ENCODE measurements at regions not wholly inside any gene's neighbourhood (a gene's known extent, or its start where the extent isn't known, plus 50 kb on each side); places are given as distances from the start of the nearest gene placed in this dataset.

DNA sequence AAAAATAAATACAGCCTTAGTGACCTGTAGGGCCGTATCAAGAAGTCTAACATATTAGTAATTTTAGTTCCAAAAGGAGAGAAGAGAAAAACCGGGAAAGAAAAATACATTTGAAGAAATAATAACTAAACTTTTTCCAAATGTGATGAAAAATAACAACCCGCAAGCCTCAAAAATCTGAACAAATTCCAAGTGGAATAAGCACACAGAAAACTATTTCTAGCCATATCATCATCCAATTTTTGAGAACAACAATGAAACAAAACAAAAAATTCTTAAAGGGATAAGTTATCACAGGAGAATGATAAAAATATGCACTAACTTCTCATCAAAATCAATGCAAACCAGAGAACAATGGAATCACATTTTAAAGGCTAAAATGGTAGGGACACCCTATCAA lies 198.1 kb upstream of the PLXNC1 start:
- no peak for TF ChIP-seq EGR1 (IDR thresholded peaks at IDR 0.05; ENCODE audit: borderline replicate concordance in 1 of 2, low read depth in 2 of 2, low read length in 2 of 2)
- no peak for DNase-seq (ENCODE audit: low read depth, low spot score)
- CTCF ChIA-PET, result no interaction called here
- no peaks in the 10 kb centered on the region for H3K9me3 ChIP-seq (replicated peaks; ENCODE audit: control insufficient read depth, insufficient read depth, low read length)
- H3K27me3 ChIP-seq (replicated peaks in 1 of 2; ENCODE audit: control insufficient read depth in 2 of 2, insufficient read depth in 2 of 2, low read length in 1 of 2), result no peaks in the 10 kb centered on the region; a peak in 2 of 4 replicates
- H3K4me2 ChIP-seq (ENCODE audit: control insufficient read depth, insufficient read depth), result no peak overlapping the region
- intact Hi-C loops (cut with micrococcal nuclease; ENCODE audit: unreplicated experiment) (no loop called here), in situ Hi-C loops (cut with MboI) (no loop called here)
- H4K20me1 ChIP-seq (ENCODE audit: control insufficient read depth, insufficient read depth), result no peaks in the 10 kb centered on the region
- no peaks in the 10 kb centered on the region for H3K4me1 ChIP-seq (ENCODE audit: control insufficient read depth, insufficient read depth, low read length)
- H3K4me3 ChIP-seq, result no peak overlapping the region
- WGBS (ENCODE audit: insufficient coverage, insufficient replicate concordance, low lambda C conversion rate, missing lambda C conversion rate), result 53% methylated on average over 3 of the region's 3 CpGs
- no peaks in the 10 kb centered on the region for H3K36me3 ChIP-seq (ENCODE audit: control insufficient read depth in 2 of 2, insufficient read depth in 2 of 2, low read length in 1 of 2)
- no peaks in the 10 kb centered on the region for H3K79me2 ChIP-seq (ENCODE audit: control insufficient read depth, insufficient read depth, low read length)
- H3K27ac ChIP-seq (ENCODE audit: control insufficient read depth, insufficient read depth), result no peak overlapping the region
- SMC1A ChIA-PET (ENCODE audit: uncharacterized antibody, unreplicated experiment), result no interaction called here
- no peak for ATAC-seq
- BruUV-seq (replicated peaks), result no TSS peak
- no peak overlapping the region for H3K9ac ChIP-seq (ENCODE audit: control insufficient read depth, insufficient read depth, low read length)
- RAD21 ChIA-PET (ENCODE audit: unreplicated experiment), result no interaction called here
- no peak for FAIRE-seq
- POLR2A ChIA-PET, result no interaction called here
- H2AFZ ChIP-seq (ENCODE audit: control insufficient read depth, low read depth, low read length), result no peak overlapping the region

DNA sequence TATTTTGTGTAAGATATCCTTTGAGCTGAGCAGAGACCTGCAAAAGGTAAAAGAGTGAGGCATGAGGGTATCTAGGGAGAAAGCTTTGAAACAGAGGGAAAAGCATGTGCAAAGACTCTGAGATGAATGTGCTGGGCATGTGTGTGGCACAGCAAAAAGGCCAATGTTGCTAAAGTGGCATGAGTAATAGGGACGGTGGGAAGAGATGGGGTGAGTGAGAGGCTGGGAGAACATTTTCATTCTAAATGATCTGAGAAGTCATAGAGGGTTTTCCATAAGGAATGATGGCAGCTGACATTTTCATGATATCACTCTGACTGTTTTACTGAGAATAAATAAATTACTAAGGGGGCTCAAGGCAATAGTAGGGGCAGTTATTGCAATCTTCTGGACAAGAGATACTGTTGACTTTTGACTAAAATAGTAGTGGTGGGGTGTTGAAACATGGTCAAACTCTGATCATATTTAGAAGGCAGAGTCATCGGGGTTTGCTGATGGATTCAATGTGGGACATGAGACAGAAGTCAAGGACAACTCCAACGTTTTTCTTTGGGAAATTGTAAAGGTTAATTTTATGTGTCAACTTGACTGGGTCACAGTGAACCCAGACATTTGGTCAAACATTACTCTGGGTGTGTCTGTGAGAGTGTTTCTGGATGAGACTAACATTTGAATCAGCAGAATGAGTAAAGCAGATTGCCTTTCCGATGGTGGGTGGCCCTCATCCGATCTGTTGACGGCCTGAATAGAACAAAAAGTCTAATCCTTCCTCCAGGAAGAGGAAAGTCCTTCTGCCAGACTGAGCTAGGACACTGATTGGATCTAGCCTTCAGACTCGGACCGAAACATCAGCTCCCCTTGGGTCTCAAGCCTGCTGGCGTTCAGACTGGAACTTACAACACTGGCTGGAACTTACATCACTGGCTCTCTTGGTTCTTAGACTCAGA lies 193.9 kb upstream of the PLXNC1 start:
- Histone ChIP-seq H3K36me3 (ENCODE audit: control insufficient read depth in 2 of 2, insufficient read depth in 2 of 2, low read length in 1 of 2) (no peaks in the 10 kb centered on the region), H3K79me2 (ENCODE audit: control insufficient read depth, insufficient read depth, low read length) (no peaks in the 10 kb centered on the region), H3K4me3 (no peak overlapping the region), H3K9me3 (replicated peaks; ENCODE audit: control insufficient read depth, insufficient read depth, low read length) (no peaks in the 10 kb centered on the region), H4K20me1 (ENCODE audit: control insufficient read depth, insufficient read depth) (no peaks in the 10 kb centered on the region), H3K4me1 (ENCODE audit: control insufficient read depth, insufficient read depth, low read length) (no peaks in the 10 kb centered on the region), H2AFZ (ENCODE audit: control insufficient read depth, low read depth, low read length) (no peak overlapping the region), H3K27ac (ENCODE audit: control insufficient read depth, insufficient read depth) (no peak overlapping the region), H3K27me3 (replicated peaks in 1 of 2; ENCODE audit: control insufficient read depth in 2 of 2, insufficient read depth in 2 of 2, low read length in 1 of 2) (no peaks in the 10 kb centered on the region; a peak in 1 of 4 replicates), H3K4me2 (ENCODE audit: control insufficient read depth, insufficient read depth) (no peak overlapping the region), H3K9ac (ENCODE audit: control insufficient read depth, insufficient read depth, low read length) (no peak overlapping the region)
- no TSS peak for BruUV-seq (replicated peaks)
- ChIA-PET SMC1A (ENCODE audit: uncharacterized antibody, unreplicated experiment) (no interaction called here), RAD21 (ENCODE audit: unreplicated experiment) (no interaction called here), CTCF (interaction anchor here (0.5 kb wide), 1 partner anchor 535 kb away, joined by 3 read pairs; no protein-coding TSS in a partner anchor), POLR2A (no interaction called here)
- 67% methylated on average over 9 of the region's 9 CpGs for WGBS (ENCODE audit: insufficient coverage, insufficient replicate concordance, low lambda C conversion rate, missing lambda C conversion rate)
- FAIRE-seq (no peak), ATAC-seq (no peak), DNase-seq (ENCODE audit: low read depth, low spot score) (no peak)
- in situ Hi-C loops (cut with MboI) (no loop called here), intact Hi-C loops (cut with micrococcal nuclease; ENCODE audit: unreplicated experiment) (no loop called here)
- no peak for TF ChIP-seq MYB (IDR thresholded peaks at IDR 0.05; ENCODE audit: borderline replicate concordance, low read depth, low read length)
- TF ChIP-seq RCOR1 (conservative IDR thresholded peaks at IDR 0.05; ENCODE audit: low read depth, low read length), result no peak
- TF ChIP-seq, protein P1, sequence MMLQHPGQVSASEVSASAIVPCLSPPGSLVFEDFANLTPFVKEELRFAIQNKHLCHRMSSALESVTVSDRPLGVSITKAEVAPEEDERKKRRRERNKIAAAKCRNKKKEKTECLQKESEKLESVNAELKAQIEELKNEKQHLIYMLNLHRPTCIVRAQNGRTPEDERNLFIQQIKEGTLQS (IDR thresholded peaks at IDR 0.05; ENCODE audit: borderline replicate concordance, extremely low read depth, low read depth, low read length), result no peak
- no peak for TF ChIP-seq SP1 (IDR thresholded peaks at IDR 0.05; ENCODE audit: low read depth, low read length)
- TF ChIP-seq, protein P2, sequence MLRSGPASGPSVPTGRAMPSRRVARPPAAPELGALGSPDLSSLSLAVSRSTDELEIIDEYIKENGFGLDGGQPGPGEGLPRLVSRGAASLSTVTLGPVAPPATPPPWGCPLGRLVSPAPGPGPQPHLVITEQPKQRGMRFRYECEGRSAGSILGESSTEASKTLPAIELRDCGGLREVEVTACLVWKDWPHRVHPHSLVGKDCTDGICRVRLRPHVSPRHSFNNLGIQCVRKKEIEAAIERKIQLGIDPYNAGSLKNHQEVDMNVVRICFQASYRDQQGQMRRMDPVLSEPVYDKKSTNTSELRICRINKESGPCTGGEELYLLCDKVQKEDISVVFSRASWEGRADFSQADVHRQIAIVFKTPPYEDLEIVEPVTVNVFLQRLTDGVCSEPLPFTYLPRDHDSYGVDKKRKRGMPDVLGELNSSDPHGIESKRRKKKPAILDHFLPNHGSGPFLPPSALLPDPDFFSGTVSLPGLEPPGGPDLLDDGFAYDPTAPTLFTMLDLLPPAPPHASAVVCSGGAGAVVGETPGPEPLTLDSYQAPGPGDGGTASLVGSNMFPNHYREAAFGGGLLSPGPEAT (IDR thresholded peaks at IDR 0.05; ENCODE audit: low read depth), result no peak
- no peak for TF ChIP-seq TAF1 (IDR thresholded peaks at IDR 0.05; ENCODE audit: borderline replicate concordance, low read depth, low read length)
- TF ChIP-seq EZH2 (IDR thresholded peaks at IDR 0.05; ENCODE audit: borderline replicate concordance, control insufficient read depth, low read depth, low read length), result no peak
- TF ChIP-seq RB1 (IDR thresholded peaks at IDR 0.05; ENCODE audit: borderline replicate concordance), result no peak
- no peak for TF ChIP-seq SMARCA5 (IDR thresholded peaks at IDR 0.05)
